ENCODE measurements at regions not wholly inside any gene's neighbourhood (a gene's known extent, or its start where the extent isn't known, plus 50 kb on each side); places are given as distances from the start of the nearest gene placed in this dataset.

- 82% methylated on average over 16 of the region's 16 CpGs for WGBS
- no peak for DNase-seq (ENCODE audit: low spot score)
- H3K4me3 ChIP-seq (ENCODE audit: low read depth in 1 of 3, low read length in 3 of 3), result no peak overlapping the region
These were observed 655.7 kb downstream of the BNC2 start for GRCh38 chr9:16214677-16215352.

More at GRCh38 chr9:16214677-16215352, 655.7 kb downstream of the BNC2 start:
- no peaks in the 10 kb centered on the region for H3K36me3 ChIP-seq (ENCODE audit: control insufficient read depth in 4 of 4, insufficient read depth in 3 of 4, low read depth in 1 of 4, low read length in 3 of 4)
- no peaks in the 10 kb centered on the region for H3K27me3 ChIP-seq (ENCODE audit: control insufficient read depth in 4 of 4, insufficient read depth in 4 of 4, low read length in 3 of 4)
- TF ChIP-seq JUND (IDR thresholded peaks at IDR 0.05) (no peak), ATF3 (IDR thresholded peaks at IDR 0.05) (no peak), YY1 (IDR thresholded peaks at IDR 0.05) (no peak), EGR1 (IDR thresholded peaks at IDR 0.05; ENCODE audit: low read depth in 2 of 2) (no peak), NR2F2 (IDR thresholded peaks at IDR 0.05) (no peak), MAX (IDR thresholded peaks at IDR 0.05) (no peak), FOXA2 (IDR thresholded peaks at IDR 0.05) (no peak), TAF1 (conservative IDR thresholded peaks at IDR 0.05) (no peak), SP1 (IDR thresholded peaks at IDR 0.05) (no peak), HNF4A (conservative IDR thresholded peaks at IDR 0.05) (no peak), FOXA1 (IDR thresholded peaks at IDR 0.05) (no peak), RAD21 (IDR thresholded peaks at IDR 0.05) (no peak), HNF4G (IDR thresholded peaks at IDR 0.05) (no peak), RXRA (IDR thresholded peaks at IDR 0.05) (no peak), CTCF (IDR thresholded peaks at IDR 0.05; ENCODE audit: low read depth, low read length, missing input control) (no peak), GABPA (IDR thresholded peaks at IDR 0.05 in 1 of 2, conservative IDR thresholded peaks at IDR 0.05 in 1 of 2) (no peak), REST (IDR thresholded peaks at IDR 0.05) (no peak), ZBTB33 (IDR thresholded peaks at IDR 0.05) (no peak)
- H3K4me1 ChIP-seq (ENCODE audit: control insufficient read depth in 4 of 4, insufficient read depth in 4 of 4, low read length in 3 of 4), result peaks cover 0 to 2% (median 0%) of the 10 kb centered on the region in 4 donors
- H3K27ac ChIP-seq (ENCODE audit: low read depth in 1 of 2, low read length in 2 of 2), result no peak overlapping the region
- H3K9ac ChIP-seq (ENCODE audit: low read depth in 1 of 2, low read length in 2 of 2), result no peak overlapping the region
- H3K9me3 ChIP-seq (ENCODE audit: control insufficient read depth in 4 of 4, low read length in 3 of 4), result no peaks in the 10 kb centered on the region

Data from liver (tissue), 8 donors.